T-helper 1 cell treated with Interleukin-12 subunit alpha and Interleukin-12 subunit beta and Interleukin-4 antibody, amounts not matched to agents 30 ng/mL and 1 ng/mL, for 36 hours (primary cell): ENCODE measurements at regions not wholly inside any gene's neighbourhood (a gene's known extent, or its start where the extent isn't known, plus 50 kb on each side); places are given as distances from the start of the nearest gene placed in this dataset.
"Not testable (repeated sequence)": the region's sequence is repeated elsewhere in the genome, so short reads cannot be mapped to it uniquely, and the experiment has no call there.

Experiments
- intact Hi-C: fragments of 100-400 bp; cut with micrococcal nuclease; formaldehyde crosslinking; loops from one replicate; pipeline ENCODE4 v1.15.1; 2024

- intact Hi-C loops, result no loop called here
Observed at GRCh38 chr4:26233350-26233749, 87.5 kb upstream of the RBPJ start.

- intact Hi-C loops, result no loop called here
Observed at GRCh38 chr4:26235500-26235899, 85.3 kb upstream of the RBPJ start.

GRCh38 chr4:26237916-26238315 is 82.9 kb upstream of the RBPJ start:
- intact Hi-C loops, result no loop called here

GRCh38 chr4:26238426-26238777 is 82.4 kb upstream of the RBPJ start:
- intact Hi-C loops, result no loop called here

GRCh38 chr4:26238778-26239679 is 81.8 kb upstream of the RBPJ start:
- intact Hi-C loops, result no loop called here

- intact Hi-C loops, result no loop called here
Observed at GRCh38 chr4:26239801-26240200, 81.0 kb upstream of the RBPJ start.

- intact Hi-C loops, result no loop called here
Observed at GRCh38 chr4:26241179-26241578, 79.6 kb upstream of the RBPJ start.

GRCh38 chr4:26242451-26242850 is 78.4 kb upstream of the RBPJ start:
- intact Hi-C loops, result no loop called here

GRCh38 chr4:26244138-26244537 is 76.7 kb upstream of the RBPJ start:
- intact Hi-C loops, result not testable (repeated sequence)

- intact Hi-C loops, result loop anchor here (5.0 kb wide), 1 partner anchor 39 kb away; no protein-coding TSS in a partner anchor
Observed at GRCh38 chr4:26248647-26249046, 72.2 kb upstream of the RBPJ start.

GRCh38 chr4:26252349-26253025 is 68.3 kb upstream of the RBPJ start:
- intact Hi-C loops, result no loop called here

GRCh38 chr4:26253968-26254367 is 66.8 kb upstream of the RBPJ start:
- intact Hi-C loops, result no loop called here

- intact Hi-C loops, result no loop called here
Observed at GRCh38 chr4:26255989-26256388, 64.8 kb upstream of the RBPJ start.

- intact Hi-C loops, result not testable (repeated sequence)
Observed at GRCh38 chr4:26257444-26257843, 63.4 kb upstream of the RBPJ start.

GRCh38 chr4:26257850-26258249 is 63.0 kb upstream of the RBPJ start:
- intact Hi-C loops, result no loop called here

GRCh38 chr4:26260571-26260970 is 60.2 kb upstream of the RBPJ start:
- intact Hi-C loops, result no loop called here

- intact Hi-C loops, result no loop called here
Observed at GRCh38 chr4:26261405-26261804, 59.4 kb upstream of the RBPJ start.

GRCh38 chr4:26263165-26263564 is 57.6 kb upstream of the RBPJ start:
- intact Hi-C loops, result no loop called here

- intact Hi-C loops, result no loop called here
Observed at GRCh38 chr4:26264109-26264508, 56.7 kb upstream of the RBPJ start.

GRCh38 chr4:26267087-26267486 is 53.7 kb upstream of the RBPJ start:
- intact Hi-C loops, result no loop called here

GRCh38 chr4:26268246-26268645 is 52.6 kb upstream of the RBPJ start:
- intact Hi-C loops, result no loop called here

- intact Hi-C loops, result no loop called here
Observed at GRCh38 chr4:26269038-26269437, 51.8 kb upstream of the RBPJ start.
